Fibroblast of lung (primary cell): ENCODE measurements at regions not wholly inside any gene's neighbourhood (a gene's known extent, or its start where the extent isn't known, plus 50 kb on each side); places are given as distances from the start of the nearest gene placed in this dataset.

Source experiments
- CTCF ChIP-seq, 2 donors: IDR thresholded peaks in 1 of 2; conservative IDR thresholded peaks in 1 of 2; 1 replicate in 1 of 2; 2 replicates in 1 of 2; pipeline ENCODE4 v1.5.1; 2011 to 2012; ENCODE audit warnings: low read length in 2 of 2, control low read depth in 1 of 2, inconsistent platforms in 1 of 2, low read depth in 1 of 2, mild to moderate bottlenecking in 1 of 2
- EZH2 ChIP-seq: IDR thresholded peaks from 2 replicates; pipeline ENCODE4 v1.5.1; 2012; ENCODE audit warnings: low read length, control low read depth, mild to moderate bottlenecking; ENCODE audit errors: missing control alignments

- no peak for TF ChIP-seq CTCF (conservative IDR thresholded peaks at IDR 0.05 in 1 of 2, IDR thresholded peaks at IDR 0.05 in 1 of 2; ENCODE audit: low read depth in 1 of 2, low read length in 2 of 2)
- no peak for TF ChIP-seq EZH2
Measured at GRCh38 chr12:69099201-69099837, 140.1 kb upstream of the CPSF6 start.
